ENCODE measurements at regions not wholly inside any gene's neighbourhood (a gene's known extent, or its start where the extent isn't known, plus 50 kb on each side); places are given as distances from the start of the nearest gene placed in this dataset.
A peak's percentile ranks its signal among the peaks of the same experiment; 100 is the strongest.
"Not testable (repeated sequence)": the region's sequence is repeated elsewhere in the genome, so short reads cannot be mapped to it uniquely, and the experiment has no call there.

GRCh38 chr13:74770361-74770760 lies 636.2 kb upstream of the KLF12 start:
- no peak for DNase-seq

DNA sequence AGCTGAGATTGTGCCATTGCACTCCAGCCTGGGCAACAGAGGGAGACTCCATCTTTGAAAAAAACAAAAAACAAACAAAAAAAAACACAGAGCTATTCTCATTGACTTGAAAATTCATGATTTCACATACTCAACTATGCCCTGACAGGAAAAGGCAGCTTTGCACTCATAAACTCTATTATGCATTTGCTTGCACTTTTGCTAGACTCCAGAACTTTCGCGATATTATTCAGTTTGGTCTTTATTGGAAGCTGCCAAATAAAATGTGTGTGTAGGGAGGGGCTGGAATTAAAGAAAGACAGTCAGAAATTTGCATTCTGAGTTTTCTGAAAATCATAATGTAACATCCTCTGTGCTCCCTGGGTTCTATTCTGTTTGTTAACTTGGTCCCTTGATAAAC lies 635.1 kb upstream of the KLF12 start:
- no peak for DNase-seq

DNA sequence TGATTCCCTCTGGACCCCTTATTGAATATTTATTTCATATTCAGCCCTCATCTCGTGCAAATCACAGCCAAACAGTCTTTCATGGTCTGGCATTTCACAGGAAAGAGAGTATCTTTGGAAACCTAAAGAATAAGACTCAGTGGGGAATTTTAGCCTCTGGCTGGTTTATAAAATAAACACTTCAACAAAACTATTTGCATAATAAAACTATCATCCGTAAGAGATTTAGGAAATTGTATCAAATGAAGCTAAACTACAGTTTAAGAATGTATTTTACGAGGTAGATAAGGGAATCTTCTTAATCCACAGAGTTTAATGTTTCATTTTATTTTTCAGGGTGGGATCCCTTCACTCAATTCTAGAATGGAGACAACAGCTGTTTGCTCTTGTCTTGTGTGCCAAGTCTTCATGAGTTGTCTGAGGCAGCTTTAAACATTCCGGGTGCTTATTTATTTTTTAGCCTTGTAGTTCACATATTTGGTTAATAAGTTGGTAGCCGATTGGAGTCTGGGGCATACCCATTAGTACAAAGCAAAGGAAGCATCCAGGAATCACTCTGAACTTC lies 634.4 kb upstream of the KLF12 start:
- peak; percentile 16 for DNase-seq

DNA sequence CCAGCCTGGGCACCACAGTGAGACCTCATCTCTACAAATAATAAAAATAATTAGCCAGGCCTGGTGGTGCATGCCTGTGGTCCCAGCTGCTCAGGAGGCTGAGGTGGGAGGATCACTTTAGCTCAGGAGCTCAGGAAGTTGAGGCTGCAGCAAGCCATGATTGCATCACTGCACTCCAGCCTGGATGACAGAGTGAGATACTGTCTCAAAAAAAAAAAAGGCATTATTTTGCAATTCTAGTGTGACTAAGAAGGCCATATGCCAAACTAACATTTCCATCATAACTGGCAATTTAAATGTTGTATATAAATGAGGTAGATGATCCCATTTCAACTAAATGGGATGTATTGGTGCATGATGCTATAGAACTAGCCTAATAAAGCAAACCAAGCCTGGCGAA lies 632.8 kb upstream of the KLF12 start:
- DNase-seq: no peak

DNA sequence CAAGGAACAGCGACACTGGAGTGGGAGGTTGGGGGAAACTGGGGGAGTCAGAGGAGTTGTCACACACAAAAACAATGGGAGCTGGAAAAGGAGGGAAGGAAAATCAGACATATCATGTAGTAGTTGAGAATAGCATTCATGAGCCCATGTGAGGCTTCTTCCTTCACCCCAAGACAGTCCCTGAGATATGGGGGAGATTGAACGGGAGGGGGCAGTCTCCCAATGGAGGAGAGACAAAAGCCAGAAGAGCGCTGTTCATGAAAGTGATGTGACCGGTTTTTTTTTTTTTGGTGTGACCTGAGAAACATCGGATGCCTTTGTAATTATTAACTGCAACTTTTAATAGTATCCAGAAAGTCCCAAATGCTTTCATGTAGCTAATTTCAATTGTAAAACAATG lies 631.8 kb upstream of the KLF12 start:
- no peak for DNase-seq

DNA sequence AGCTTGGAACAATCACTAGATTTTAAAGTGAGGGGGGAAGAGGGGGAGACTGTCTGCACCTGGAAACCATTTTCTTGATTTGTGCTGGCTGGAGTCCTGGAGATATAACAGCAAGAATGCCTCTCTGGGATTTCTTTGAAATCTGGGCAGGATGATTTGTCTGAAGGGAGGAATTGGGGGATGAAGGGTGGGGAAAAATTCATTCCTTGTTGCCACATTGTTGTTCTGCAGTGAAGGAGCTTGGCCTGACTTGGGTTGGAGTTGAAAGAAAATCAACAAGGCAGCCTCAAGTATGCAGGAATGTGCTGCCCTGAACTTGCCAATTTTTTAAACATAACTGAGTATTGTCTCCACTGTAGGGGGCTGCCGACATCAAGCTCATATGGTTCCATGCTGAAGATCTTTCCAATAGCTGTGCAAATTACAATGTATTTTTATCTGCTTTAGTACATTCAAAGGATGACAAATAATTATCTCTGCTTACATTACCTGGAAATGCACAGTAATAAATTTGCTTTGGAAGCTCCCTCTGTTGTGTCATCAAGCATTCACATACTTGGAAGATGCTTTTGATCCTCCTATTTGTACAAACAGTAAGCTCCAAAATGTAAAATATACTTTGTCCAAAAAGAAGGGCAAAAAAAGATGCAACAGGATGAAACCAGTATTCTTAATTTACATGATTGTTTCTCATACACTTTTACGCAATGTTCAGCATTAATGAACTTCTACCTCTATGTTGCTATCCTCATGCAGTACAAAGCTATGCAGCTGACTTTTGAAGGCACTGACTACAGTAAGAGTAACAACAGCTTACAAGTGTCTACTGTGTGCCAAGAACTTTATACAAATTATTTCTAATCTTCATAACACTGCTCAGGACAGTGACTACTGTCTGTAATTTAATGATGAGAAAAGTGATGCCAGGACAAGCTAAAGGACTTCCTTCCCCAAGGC lies 627.9 kb upstream of the KLF12 start:
- DNase-seq: no peak

DNA sequence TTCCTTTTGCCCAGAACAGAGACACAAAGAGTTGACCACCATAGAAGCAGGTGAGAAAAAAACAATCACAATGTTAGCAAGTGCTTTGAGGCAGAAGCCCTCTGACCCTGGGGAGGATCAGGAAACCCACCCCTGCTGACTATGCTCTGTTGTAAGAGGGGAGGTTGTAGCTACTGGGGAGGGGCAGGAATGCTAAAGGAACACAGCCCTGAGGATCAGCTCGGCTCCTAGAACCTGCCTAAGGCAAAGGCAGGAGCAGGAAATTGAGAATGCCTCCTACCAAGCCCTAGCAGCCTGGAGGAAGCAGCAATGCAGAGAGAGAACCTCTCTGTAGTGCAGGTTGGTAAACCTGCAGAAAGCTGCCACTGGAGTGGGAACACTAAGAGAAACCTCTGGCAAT lies 624.0 kb upstream of the KLF12 start:
- DNase-seq: no peak

DNA sequence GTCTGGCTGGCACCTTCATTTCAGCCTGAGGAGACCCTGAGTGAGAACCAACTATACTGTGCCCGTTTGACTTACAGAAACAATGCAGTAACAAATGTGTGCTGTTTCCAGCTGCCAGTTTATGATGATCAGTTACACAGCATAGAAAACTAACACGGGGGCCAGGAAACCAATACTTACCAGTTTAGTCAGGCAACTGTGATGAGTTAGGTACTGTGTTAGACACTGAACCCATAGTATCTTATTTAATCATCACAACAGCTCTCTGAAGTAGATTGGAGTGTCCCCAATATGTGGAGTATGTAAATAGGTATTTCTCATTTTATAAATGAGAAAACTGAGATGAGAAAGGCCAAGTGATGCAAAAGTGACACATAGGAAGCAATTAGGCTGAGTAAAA lies 620.9 kb upstream of the KLF12 start:
- DNase-seq: no peak

- DNase-seq: no peak
Observed at GRCh38 chr13:74751739-74752138, 617.5 kb upstream of the KLF12 start.

DNA sequence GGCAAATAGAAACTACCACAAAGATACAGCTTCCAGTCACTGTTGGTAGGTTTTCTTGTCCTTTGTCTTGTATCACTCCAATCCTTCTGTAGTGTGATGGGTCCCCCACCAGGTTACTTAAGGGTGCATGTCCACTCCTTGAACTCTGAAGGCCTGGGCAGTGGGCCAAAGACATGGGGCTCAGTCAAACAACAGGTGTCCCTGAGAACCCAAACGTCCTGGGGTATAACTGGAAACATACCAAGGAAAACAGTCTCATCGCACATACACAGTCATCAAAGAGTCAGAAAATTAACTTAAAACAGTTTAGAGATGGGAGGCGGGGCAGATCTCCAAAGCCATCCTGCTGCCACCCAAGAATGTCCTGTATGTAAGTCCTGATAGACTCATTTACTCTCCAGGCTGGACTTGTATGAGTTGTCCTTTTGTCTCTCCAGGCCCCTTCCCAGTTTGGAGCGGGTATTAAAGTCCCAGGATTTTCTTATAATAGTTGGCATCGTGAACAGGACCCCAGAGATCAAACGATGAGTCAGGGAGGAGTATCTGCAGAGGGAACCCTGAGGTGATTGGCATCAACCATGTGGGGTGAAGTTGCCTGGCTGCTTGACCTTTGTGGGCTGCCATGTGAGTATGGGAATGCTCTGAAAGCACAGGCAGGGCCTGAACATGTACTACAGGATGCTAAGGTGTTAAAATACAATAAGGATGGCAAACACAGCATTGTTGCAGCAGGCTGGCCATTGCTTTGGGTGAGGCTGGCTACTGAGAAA lies 613.2 kb upstream of the KLF12 start:
- no peak for DNase-seq

DNA sequence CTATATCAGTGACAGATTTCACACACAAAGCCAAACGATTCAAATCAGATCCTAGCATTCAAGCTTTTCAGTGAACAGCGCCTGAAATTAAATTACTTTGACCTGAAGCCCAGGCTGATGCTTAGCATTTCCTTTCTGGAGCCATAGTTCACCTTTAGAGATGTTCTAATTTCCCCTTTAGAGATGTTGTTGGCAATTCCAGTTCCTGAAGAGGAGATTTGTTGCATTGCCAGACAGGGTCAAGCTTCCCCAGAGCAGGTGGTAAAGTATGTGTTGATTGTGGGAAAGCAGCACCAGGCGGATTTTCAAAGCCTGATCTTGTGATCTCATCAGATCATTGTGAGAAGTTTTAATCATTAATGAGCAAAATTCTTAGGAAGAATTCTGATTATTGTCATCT lies 609.8 kb upstream of the KLF12 start:
- DNase-seq: no peak

DNA sequence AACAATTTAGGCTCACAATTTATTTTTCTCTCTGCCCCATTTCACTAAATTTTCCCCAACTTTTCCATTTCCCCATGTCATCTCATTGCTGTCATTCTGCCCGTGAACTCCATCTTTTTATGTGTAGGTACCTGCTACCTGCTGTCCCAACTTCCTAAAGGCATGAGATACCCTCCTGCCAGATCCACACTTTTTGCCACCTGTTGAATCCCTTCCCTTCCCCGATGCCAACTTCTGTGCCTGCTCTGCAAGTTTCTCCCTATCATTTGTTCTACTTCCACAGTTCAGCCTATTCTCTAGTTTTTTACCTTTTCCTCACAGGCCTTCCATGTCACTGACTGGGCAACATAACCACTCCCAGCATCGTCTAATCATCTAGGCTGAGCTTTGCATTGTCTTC lies 607.5 kb upstream of the KLF12 start:
- DNase-seq: no peak

DNA sequence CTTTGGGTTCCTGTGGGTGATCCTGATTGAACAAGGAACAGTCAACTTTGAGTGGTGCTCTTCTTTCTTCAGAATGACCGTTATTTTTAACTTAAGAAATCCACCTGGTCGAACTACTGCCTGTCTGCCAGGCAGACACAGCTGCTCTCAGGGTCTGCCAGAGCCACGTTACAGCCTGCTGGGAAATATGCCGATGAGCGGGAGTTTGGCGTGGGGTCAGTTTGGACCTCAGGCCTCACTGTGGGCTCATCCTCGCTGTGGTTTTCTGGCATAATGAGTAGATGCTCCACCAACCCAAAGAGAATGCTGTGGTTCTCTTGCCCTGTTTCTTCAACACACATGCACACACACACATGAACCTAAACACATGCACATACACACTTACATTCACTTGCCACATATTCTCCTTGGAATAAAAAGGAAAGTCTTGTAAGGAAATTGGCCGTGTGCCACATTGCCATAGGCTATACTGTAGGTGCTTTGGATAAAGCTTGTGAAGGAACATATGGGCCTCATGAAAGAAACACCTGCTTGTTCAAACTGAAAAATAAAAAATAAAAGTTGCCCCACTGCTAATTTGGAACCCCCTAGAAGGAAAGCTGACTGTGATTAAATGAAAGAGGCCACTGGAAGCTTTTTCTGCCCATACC lies 598.7 kb upstream of the KLF12 start:
- no peak for DNase-seq

- DNase-seq: no peak
Observed at GRCh38 chr13:74731731-74732130, 597.5 kb upstream of the KLF12 start.

- DNase-seq: no peak
Observed at GRCh38 chr13:74730556-74731331, 596.5 kb upstream of the KLF12 start.

DNA sequence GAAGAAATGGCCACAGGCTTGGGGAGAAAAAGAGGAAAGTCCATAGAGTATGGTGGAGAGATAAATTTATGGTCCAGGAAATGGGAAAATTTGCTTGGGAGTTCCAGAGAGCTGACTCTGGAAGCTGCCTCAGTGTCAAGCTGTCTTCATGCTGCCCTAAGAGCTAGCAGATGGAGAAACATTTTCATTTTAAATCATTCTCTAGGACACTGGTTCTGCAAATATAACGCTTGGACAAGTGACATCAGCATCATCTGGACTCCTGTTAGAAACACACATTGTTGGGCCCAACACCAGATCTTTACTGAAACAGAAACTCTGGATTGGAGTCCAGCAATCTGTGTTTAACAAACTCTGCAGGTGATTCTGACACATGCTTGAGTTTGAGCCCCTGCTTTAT lies 592.0 kb upstream of the KLF12 start:
- no peak for DNase-seq

DNA sequence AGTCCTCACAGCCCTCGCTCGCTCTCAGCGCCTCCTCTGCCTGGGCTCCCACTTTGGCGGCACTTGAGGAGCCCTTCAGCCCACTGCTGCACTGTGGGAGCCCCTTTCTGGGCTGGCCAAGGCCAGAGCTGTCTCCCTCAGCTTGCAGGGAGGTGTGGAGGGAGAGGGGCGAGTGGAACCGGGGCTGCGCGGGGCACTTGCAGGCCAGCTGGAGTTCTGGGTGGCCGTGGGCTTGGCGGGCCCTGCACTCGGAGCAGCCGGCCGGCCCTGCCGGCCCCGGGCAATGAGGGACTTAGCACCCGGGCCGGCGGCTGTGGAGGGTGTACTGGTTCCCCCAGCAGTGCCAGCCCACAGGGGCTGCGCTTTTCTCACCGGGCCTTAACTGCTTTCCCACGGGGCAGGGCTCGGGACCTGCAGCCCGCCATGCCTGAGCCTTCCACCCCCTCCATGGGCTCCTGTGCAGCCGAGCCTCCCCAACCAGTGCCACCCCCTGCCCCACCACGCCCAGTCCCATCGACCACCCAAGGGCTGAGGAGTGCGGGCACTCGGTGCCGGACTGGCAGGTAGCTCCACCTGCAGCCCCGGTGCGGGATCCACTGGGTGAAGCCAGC lies 584.1 kb upstream of the KLF12 start:
- not testable (repeated sequence) for DNase-seq

DNA sequence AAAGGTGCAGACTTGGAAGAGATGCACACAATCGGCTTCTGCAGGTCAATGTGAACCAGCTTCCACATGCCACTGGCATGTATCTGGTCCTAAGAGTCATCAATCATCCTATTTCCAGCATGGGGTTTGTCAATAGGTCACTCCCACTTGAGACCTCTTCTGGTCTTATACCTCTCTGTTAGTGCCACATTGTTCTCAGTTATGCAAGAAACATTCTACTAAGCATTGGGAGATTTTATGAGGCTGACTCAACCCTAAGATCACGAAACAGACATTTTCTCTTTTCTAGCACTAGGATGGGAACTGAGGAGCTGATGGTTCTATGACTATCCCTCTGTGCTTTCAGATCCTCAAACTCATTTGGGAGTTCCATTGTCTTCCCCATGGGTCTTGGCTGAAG lies 581.5 kb upstream of the KLF12 start:
- no peak for DNase-seq

DNA sequence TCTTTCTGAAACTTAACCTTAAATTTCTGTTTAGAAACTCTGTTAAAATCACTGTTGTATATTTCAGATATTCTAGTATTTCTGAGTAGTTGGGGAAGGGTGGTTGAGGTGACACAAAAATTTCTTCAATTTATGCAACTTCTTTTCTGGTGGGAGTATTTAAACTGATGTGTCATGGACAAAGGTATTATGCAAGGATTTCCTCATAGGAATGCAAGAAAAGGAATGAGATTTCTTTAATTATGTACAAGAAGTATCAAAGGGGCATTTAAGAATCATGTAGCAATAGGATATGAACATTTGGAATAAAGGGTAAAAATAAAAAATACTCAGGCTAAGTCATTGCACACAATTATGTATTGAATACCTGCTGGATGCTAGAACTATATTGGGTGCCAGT lies 575.8 kb upstream of the KLF12 start:
- no peak for DNase-seq

- DNase-seq: no peak
Observed at GRCh38 chr13:74709226-74709625, 575.0 kb upstream of the KLF12 start.

DNA sequence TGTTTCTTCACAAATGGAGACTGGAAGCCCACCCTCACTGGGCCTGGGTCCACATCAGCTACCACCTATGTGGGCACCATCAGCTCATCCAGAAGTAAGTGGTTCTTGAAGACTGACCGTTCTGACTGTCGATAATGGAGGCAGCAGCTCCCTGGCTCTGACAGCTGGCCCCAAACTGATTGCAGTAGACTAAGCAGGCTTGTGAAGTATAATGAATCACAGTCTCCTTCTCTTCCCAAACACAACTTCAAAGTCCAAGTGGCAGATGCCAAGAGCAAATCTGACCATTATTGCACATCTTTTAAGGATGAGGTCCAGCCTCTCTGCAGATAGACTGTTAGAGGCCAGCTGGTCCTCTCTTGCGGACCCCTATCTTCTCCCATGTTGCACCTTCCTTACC lies 574.4 kb upstream of the KLF12 start:
- DNase-seq: no peak

DNA sequence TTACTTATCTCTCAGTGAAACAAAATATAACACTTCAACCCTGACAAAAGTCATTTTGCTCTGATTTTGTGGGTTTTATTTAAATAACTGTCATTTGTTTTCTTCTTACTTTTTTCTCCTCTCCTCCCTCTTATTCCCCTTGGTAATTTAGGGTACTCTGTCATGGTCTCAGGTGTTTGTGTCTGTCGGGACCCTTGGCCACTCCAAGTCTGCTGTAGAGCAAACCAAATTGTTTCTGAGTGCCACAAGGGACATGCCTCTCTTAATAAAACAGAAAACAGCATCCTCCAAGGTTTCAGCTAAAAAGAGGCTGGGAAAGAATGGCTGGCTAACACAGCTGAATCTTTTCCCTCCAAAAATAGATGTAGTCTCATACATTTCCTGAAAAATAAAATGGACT lies 573.1 kb upstream of the KLF12 start:
- no peak for DNase-seq

Data from NCI-H1694 treated with DMSO at 0.1 percent for 48 hours (cell line).